ENCODE measurements at regions not wholly inside any gene's neighbourhood (a gene's known extent, or its start where the extent isn't known, plus 50 kb on each side); places are given as distances from the start of the nearest gene placed in this dataset.
"Not testable (repeated sequence)": the region's sequence is repeated elsewhere in the genome, so short reads cannot be mapped to it uniquely, and the experiment has no call there.

- no peaks in the 10 kb centered on the region for H3K27me3 ChIP-seq (replicated peaks in 1 of 2; ENCODE audit: control insufficient read depth in 2 of 2, insufficient read depth in 2 of 2, low read length in 1 of 2)
- no peaks in the 10 kb centered on the region for H3K4me1 ChIP-seq (ENCODE audit: control insufficient read depth, insufficient read depth, low read length)
- no peaks in the 10 kb centered on the region for H3K36me3 ChIP-seq (ENCODE audit: control insufficient read depth in 2 of 2, insufficient read depth in 2 of 2, low read length in 1 of 2)
- ChIA-PET SMC1A (ENCODE audit: uncharacterized antibody, unreplicated experiment) (interaction anchor here (0.6 to 1.1 kb wide), 3 partner anchors 21 to 193 kb away, joined by 3 read pairs; no protein-coding TSS in a partner anchor), POLR2A (no interaction called here), RAD21 (ENCODE audit: unreplicated experiment) (no interaction called here), CTCF (interaction anchor here (0.7 kb wide), 1 partner anchor 33 kb away, joined by 3 read pairs; no protein-coding TSS in a partner anchor)
- ATAC-seq = no peak
- in situ Hi-C loops (cut with MboI) = no loop called here
- no peak overlapping the region for H3K4me2 ChIP-seq (ENCODE audit: control insufficient read depth, insufficient read depth)
- 0% methylated on average over 2 of the region's 2 CpGs for WGBS (ENCODE audit: insufficient coverage, insufficient replicate concordance, low lambda C conversion rate, missing lambda C conversion rate)
- no peaks in the 10 kb centered on the region for H3K9me3 ChIP-seq (replicated peaks; ENCODE audit: control insufficient read depth, insufficient read depth, low read length)
- H2AFZ ChIP-seq (ENCODE audit: control insufficient read depth, low read depth, low read length) = no peak overlapping the region
- no peak overlapping the region for H3K4me3 ChIP-seq
- intact Hi-C loops (cut with micrococcal nuclease; ENCODE audit: unreplicated experiment) = no loop called here
- TF ChIP-seq IRF4 (IDR thresholded peaks at IDR 0.05; ENCODE audit: low read depth, low read length) (no peak), MYC (IDR thresholded peaks at IDR 0.05; ENCODE audit: insufficient read depth, insufficient read length, insufficient replicate concordance, low read length, severe bottlenecking) (no peak), BACH1 (IDR thresholded peaks at IDR 0.05; ENCODE audit: borderline replicate concordance) (no peak), JUNB (IDR thresholded peaks at IDR 0.05) (no peak), NR2C1 (IDR thresholded peaks at IDR 0.05) (no peak), CHD2 (IDR thresholded peaks at IDR 0.05; ENCODE audit: borderline replicate concordance, low read depth, low read length) (no peak), ZSCAN29 (IDR thresholded peaks at IDR 0.05) (no peak), STAT1 (conservative IDR thresholded peaks at IDR 0.05) (no peak), DPF2 (IDR thresholded peaks at IDR 0.05) (no peak), MXI1 (IDR thresholded peaks at IDR 0.05; ENCODE audit: low read depth, low read length) (no peak), HDAC2 (IDR thresholded peaks at IDR 0.05) (no peak), MLLT1 (IDR thresholded peaks at IDR 0.05) (no peak), NFYA (IDR thresholded peaks at IDR 0.05; ENCODE audit: borderline replicate concordance, low read depth, low read length) (no peak), EP300 (IDR thresholded peaks at IDR 0.05; ENCODE audit: borderline replicate concordance in 1 of 2, control insufficient read depth in 1 of 2, low read depth in 2 of 2, low read length in 2 of 2) (no peak)
- TF ChIP-seq, protein P1, sequence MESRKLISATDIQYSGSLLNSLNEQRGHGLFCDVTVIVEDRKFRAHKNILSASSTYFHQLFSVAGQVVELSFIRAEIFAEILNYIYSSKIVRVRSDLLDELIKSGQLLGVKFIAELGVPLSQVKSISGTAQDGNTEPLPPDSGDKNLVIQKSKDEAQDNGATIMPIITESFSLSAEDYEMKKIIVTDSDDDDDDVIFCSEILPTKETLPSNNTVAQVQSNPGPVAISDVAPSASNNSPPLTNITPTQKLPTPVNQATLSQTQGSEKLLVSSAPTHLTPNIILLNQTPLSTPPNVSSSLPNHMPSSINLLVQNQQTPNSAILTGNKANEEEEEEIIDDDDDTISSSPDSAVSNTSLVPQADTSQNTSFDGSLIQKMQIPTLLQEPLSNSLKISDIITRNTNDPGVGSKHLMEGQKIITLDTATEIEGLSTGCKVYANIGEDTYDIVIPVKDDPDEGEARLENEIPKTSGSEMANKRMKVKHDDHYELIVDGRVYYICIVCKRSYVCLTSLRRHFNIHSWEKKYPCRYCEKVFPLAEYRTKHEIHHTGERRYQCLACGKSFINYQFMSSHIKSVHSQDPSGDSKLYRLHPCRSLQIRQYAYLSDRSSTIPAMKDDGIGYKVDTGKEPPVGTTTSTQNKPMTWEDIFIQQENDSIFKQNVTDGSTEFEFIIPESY (IDR thresholded peaks at IDR 0.05) = no peak
- FAIRE-seq = no peak
- H3K79me2 ChIP-seq (ENCODE audit: control insufficient read depth, insufficient read depth, low read length) = no peaks in the 10 kb centered on the region
- H4K20me1 ChIP-seq (ENCODE audit: control insufficient read depth, insufficient read depth) = no peaks in the 10 kb centered on the region
- no peak overlapping the region for H3K27ac ChIP-seq (ENCODE audit: control insufficient read depth, insufficient read depth)
- DNase-seq (ENCODE audit: low read depth, low spot score) = no peak
- BruUV-seq (replicated peaks) = no TSS peak
- no peak overlapping the region for H3K9ac ChIP-seq (ENCODE audit: control insufficient read depth, insufficient read depth, low read length)
Observed at GRCh38 chr13:80677227-80677626, 336.3 kb upstream of the SPRY2 start.

DNA sequence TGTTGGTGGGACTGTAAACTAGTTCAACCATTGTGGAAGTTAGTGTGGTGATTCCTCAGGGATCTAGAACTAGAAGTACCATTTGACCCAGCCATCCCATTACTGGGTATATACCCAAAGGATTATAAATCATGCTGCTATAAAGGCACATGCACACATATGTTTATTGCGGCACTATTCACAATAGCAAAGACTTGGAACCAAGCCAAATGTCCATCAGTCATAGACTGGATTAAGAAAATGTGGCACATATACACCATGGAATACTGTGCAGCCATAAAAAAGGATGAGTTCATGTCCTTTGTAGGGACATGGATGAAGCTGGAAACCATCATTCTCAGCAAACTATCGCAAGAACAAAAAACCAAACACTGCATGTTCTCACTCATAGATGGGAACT lies 334.5 kb upstream of the SPRY2 start:
- RAD21 ChIA-PET (ENCODE audit: unreplicated experiment); H3K9ac ChIP-seq (ENCODE audit: control insufficient read depth, insufficient read depth, low read length); H3K36me3 ChIP-seq (ENCODE audit: control insufficient read depth in 2 of 2, insufficient read depth in 2 of 2, low read length in 1 of 2); BruUV-seq (replicated peaks); CTCF ChIA-PET; H3K4me1 ChIP-seq (ENCODE audit: control insufficient read depth, insufficient read depth, low read length); H3K9me3 ChIP-seq (replicated peaks; ENCODE audit: control insufficient read depth, insufficient read depth, low read length); FAIRE-seq; intact Hi-C loops (cut with micrococcal nuclease; ENCODE audit: unreplicated experiment); H4K20me1 ChIP-seq (ENCODE audit: control insufficient read depth, insufficient read depth); ATAC-seq; in situ Hi-C loops (cut with MboI); H3K4me3 ChIP-seq; H3K79me2 ChIP-seq (ENCODE audit: control insufficient read depth, insufficient read depth, low read length); POLR2A ChIA-PET; H2AFZ ChIP-seq (ENCODE audit: control insufficient read depth, low read depth, low read length); SMC1A ChIA-PET (ENCODE audit: uncharacterized antibody, unreplicated experiment); H3K27ac ChIP-seq (ENCODE audit: control insufficient read depth, insufficient read depth); DNase-seq (ENCODE audit: low read depth, low spot score); H3K4me2 ChIP-seq (ENCODE audit: control insufficient read depth, insufficient read depth); H3K27me3 ChIP-seq (replicated peaks in 1 of 2; ENCODE audit: control insufficient read depth in 2 of 2, insufficient read depth in 2 of 2, low read length in 1 of 2): not testable (repeated sequence)
- 88% methylated on average over 1 of the region's 2 CpGs for WGBS (ENCODE audit: insufficient coverage, insufficient replicate concordance, low lambda C conversion rate, missing lambda C conversion rate)

Measured in GM12878 (cell line).